Hepatic stellate cell (primary cell): ENCODE measurements at regions not wholly inside any gene's neighbourhood (a gene's known extent, or its start where the extent isn't known, plus 50 kb on each side); places are given as distances from the start of the nearest gene placed in this dataset.

ENCODE experiments used
- DNase-seq: peaks from one replicate; pipeline ENCODE4 v3.0.0; 2011; ENCODE audit warnings: low spot score

- no peak for DNase-seq
Measured at GRCh38 chr2:3960106-3960505, 256.7 kb downstream of the DCDC2C start.

- DNase-seq: no peak
Measured at GRCh38 chr2:3962719-3963118, 259.3 kb downstream of the DCDC2C start.

GRCh38 chr2:3965211-3965610 is 261.8 kb downstream of the DCDC2C start:
- DNase-seq: no peak

- no peak for DNase-seq
Measured at GRCh38 chr2:3965953-3966352, 262.6 kb downstream of the DCDC2C start.

GRCh38 chr2:3966470-3966869 is 263.1 kb downstream of the DCDC2C start:
- DNase-seq: no peak

GRCh38 chr2:3968736-3969135 is 265.4 kb downstream of the DCDC2C start:
- no peak for DNase-seq

GRCh38 chr2:3970791-3971651 is 267.6 kb downstream of the DCDC2C start:
- no peak for DNase-seq

GRCh38 chr2:3971652-3972192 is 268.3 kb downstream of the DCDC2C start:
- no peak for DNase-seq

- no peak for DNase-seq
Measured at GRCh38 chr2:3972377-3972776, 269.0 kb downstream of the DCDC2C start.

- no peak for DNase-seq
Measured at GRCh38 chr2:3974765-3975164, 271.4 kb downstream of the DCDC2C start.

GRCh38 chr2:3981446-3981987 is 278.1 kb downstream of the DCDC2C start:
- no peak for DNase-seq

GRCh38 chr2:3982160-3982559 is 278.8 kb downstream of the DCDC2C start:
- DNase-seq: no peak

GRCh38 chr2:3986063-3986462 is 282.7 kb downstream of the DCDC2C start:
- DNase-seq: no peak

GRCh38 chr2:3986530-3987258 is 283.3 kb downstream of the DCDC2C start:
- no peak for DNase-seq

GRCh38 chr2:4002841-4003403 is 299.5 kb downstream of the DCDC2C start:
- no peak for DNase-seq

GRCh38 chr2:4012197-4012596 is 308.8 kb downstream of the DCDC2C start:
- DNase-seq: no peak

- no peak for DNase-seq
Measured at GRCh38 chr2:4018535-4018934, 315.2 kb downstream of the DCDC2C start.

GRCh38 chr2:4020153-4020552 is 316.8 kb downstream of the DCDC2C start:
- no peak for DNase-seq

- no peak for DNase-seq
Measured at GRCh38 chr2:4020649-4021048, 317.3 kb downstream of the DCDC2C start.

- no peak for DNase-seq
Measured at GRCh38 chr2:4024605-4025004, 321.2 kb downstream of the DCDC2C start.

GRCh38 chr2:4029081-4029480 is 325.7 kb downstream of the DCDC2C start:
- DNase-seq: no peak

GRCh38 chr2:4039896-4040295 is 336.5 kb downstream of the DCDC2C start:
- DNase-seq: no peak
